CD4-positive, alpha-beta T cell treated with Interferon gamma for 1 hour (primary cell): ENCODE measurements at regions not wholly inside any gene's neighbourhood (a gene's known extent, or its start where the extent isn't known, plus 50 kb on each side); places are given as distances from the start of the nearest gene placed in this dataset.

Experiments
- DNase-seq: peaks from one replicate; pipeline ENCODE4 v3.0.0-alpha.2; 2020

GRCh38 chrX:16511796-16512776 lies 137.9 kb upstream of the S100G start:
- DNase-seq = no peak

- DNase-seq = no peak
These were observed 133.6 kb upstream of the S100G start for GRCh38 chrX:16516232-16516876.

GRCh38 chrX:16517039-16517605 lies 132.8 kb upstream of the S100G start:
- no peak for DNase-seq

GRCh38 chrX:16518131-16518530 lies 131.8 kb upstream of the S100G start:
- DNase-seq = no peak

GRCh38 chrX:16524316-16524715 lies 125.6 kb upstream of the S100G start:
- no peak for DNase-seq

- DNase-seq = no peak
These were observed 124.0 kb upstream of the S100G start for GRCh38 chrX:16526003-16526402.

GRCh38 chrX:16528620-16529019 lies 121.3 kb upstream of the S100G start:
- DNase-seq = peak; percentile 20
